A673 (cell line): ENCODE measurements at regions not wholly inside any gene's neighbourhood (a gene's known extent, or its start where the extent isn't known, plus 50 kb on each side); places are given as distances from the start of the nearest gene placed in this dataset.

Experiments used
- BruUV-seq: library from RNA; stranded (reverse); fragments of 400-500 nt; replicated peaks from 2 replicates; lab custom pipeline; 2021; lab: Mats Ljungman, UMichigan
- CTCF ChIA-PET: fragments of 300-600 bp; sonication (Branson Sonifier 250); formaldehyde crosslinking; loops from one replicate; lab custom pipeline; 2022; ENCODE audit warnings: antibody characterized with exemption; lab: Charles Lee
- POLR2A ChIA-PET: fragments of 300-600 bp; sonication (Branson Sonifier 250); formaldehyde crosslinking; loops from one replicate; lab custom pipeline; 2022; ENCODE audit warnings: antibody characterized with exemption; ENCODE audit not compliant: low non-redundant PET; lab: Charles Lee
- DNase-seq: peaks from one replicate; pipeline ENCODE4 v3.0.0-alpha.2; 2015; ENCODE audit warnings: low spot score
- H3K27ac ChIP-seq: fragments of 200-600 bp; sonication (generic); 2 replicates; pipeline ENCODE4 v1.5.1; 2016; ENCODE audit warnings: mixed run types, low read depth, mild to moderate bottlenecking, mixed read lengths, antibody characterized with exemption, low read length; ENCODE audit not compliant: poor library complexity, severe bottlenecking
- H3K27me3 ChIP-seq: fragments of 200-600 bp; sonication (generic); replicated peaks from 2 replicates; pipeline ENCODE4 v1.6.1; 2017; ENCODE audit warnings: mixed run types, low read depth, mild to moderate bottlenecking, mixed read lengths, antibody characterized with exemption, low read length; ENCODE audit not compliant: insufficient read depth, poor library complexity
- H3K36me3 ChIP-seq: fragments of 200-600 bp; sonication (generic); 2 replicates; pipeline ENCODE4 v1.6.1; 2016; ENCODE audit warnings: mixed run types, mild to moderate bottlenecking, mixed read lengths, antibody characterized with exemption, low read length; ENCODE audit not compliant: insufficient read depth, poor library complexity, severe bottlenecking
- H3K4me1 ChIP-seq: fragments of 200-600 bp; sonication (generic); 2 replicates; pipeline ENCODE4 v1.6.1; 2017; ENCODE audit warnings: mixed run types, mild to moderate bottlenecking, mixed read lengths, antibody characterized with exemption, low read length; ENCODE audit not compliant: insufficient read depth, poor library complexity, severe bottlenecking
- H3K4me3 ChIP-seq: fragments of 200-600 bp; sonication (generic); 2 replicates; pipeline ENCODE4 v1.5.1; 2016; ENCODE audit warnings: low read depth, mixed run types, mild to moderate bottlenecking, mixed read lengths, low read length; ENCODE audit not compliant: poor library complexity, severe bottlenecking
- H3K9me3 ChIP-seq: fragments of 200-600 bp; sonication (generic); 2 replicates; pipeline ENCODE4 v1.6.1; 2016; ENCODE audit warnings: mixed run types, low read depth, mild to moderate bottlenecking, mixed read lengths, antibody characterized with exemption, low read length; ENCODE audit not compliant: poor library complexity, severe bottlenecking
- EZH2 ChIP-seq: fragments of 200-600 bp; sonication (generic); IDR thresholded peaks from 2 replicates; pipeline ENCODE4 v1.6.1; 2017; ENCODE audit warnings: borderline replicate concordance, low read depth, mild to moderate bottlenecking, mixed read lengths, antibody characterized with exemption, low read length; ENCODE audit not compliant: poor library complexity, severe bottlenecking
- intact Hi-C: fragments of 100-400 bp; cut with micrococcal nuclease; formaldehyde crosslinking; loops from one replicate; pipeline ENCODE4 v1.10.0; 2022; ENCODE audit not compliant: unreplicated experiment
- TF ChIP-seq, protein P1 (sequence below): fragments of 300-800, 200-600 bp; sonication (generic); conservative IDR thresholded peaks from 2 replicates; pipeline ENCODE4 v1.5.1; 2017; ENCODE audit warnings: low read depth, mild to moderate bottlenecking, antibody characterized with exemption, low read length, moderate library complexity, mixed read lengths

DNA sequence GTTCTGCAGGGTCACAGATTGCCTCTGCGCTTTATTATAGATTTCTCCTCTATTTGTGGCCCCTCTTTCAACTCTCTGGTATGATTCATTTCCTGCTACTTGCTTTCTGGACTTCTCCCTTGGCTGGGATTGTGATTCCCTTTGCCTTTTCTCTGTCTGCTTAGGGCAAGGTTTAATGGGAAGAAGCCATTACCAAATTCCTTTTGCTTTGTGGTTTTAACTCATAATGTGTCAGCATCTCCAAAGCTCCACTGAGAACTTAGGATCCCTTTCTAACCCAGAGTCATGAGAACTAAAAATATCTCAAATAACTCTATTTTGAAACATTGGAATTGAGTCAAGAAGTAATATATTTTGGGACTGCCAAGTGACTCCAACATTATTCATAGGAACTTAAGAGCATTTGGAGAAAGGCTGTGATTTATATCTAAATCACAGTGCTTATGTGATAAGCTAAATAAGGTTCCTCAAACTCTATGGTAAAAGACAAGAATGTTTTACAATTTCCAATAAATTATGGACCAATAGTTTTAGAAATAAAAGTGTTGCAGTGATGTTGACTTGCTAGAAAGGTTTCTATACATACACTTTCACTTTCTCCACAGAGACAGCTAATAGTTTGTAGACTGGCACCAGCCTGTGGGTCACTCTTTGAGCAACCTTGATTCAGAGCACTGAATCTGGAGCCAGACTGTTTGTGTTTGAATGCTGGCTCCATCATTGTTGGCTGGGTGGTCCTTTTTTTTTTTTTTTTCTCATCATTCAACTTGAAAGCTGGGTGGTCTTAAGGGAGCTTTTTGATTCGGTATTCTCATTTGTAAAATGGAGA is 93.9 kb downstream of the DACT1 start:
- intact Hi-C loops: no loop called here
- Histone ChIP-seq H3K4me3 (no peak overlapping the region), H3K4me1 (no peaks in the 10 kb centered on the region), H3K27me3 (no peaks in the 10 kb centered on the region), H3K9me3 (no peaks in the 10 kb centered on the region), H3K36me3 (no peaks in the 10 kb centered on the region), H3K27ac (no peak overlapping the region)
- no peak for TF ChIP-seq EZH2
- TF ChIP-seq, protein P1, sequence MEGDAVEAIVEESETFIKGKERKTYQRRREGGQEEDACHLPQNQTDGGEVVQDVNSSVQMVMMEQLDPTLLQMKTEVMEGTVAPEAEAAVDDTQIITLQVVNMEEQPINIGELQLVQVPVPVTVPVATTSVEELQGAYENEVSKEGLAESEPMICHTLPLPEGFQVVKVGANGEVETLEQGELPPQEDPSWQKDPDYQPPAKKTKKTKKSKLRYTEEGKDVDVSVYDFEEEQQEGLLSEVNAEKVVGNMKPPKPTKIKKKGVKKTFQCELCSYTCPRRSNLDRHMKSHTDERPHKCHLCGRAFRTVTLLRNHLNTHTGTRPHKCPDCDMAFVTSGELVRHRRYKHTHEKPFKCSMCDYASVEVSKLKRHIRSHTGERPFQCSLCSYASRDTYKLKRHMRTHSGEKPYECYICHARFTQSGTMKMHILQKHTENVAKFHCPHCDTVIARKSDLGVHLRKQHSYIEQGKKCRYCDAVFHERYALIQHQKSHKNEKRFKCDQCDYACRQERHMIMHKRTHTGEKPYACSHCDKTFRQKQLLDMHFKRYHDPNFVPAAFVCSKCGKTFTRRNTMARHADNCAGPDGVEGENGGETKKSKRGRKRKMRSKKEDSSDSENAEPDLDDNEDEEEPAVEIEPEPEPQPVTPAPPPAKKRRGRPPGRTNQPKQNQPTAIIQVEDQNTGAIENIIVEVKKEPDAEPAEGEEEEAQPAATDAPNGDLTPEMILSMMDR: no peak
- POLR2A ChIA-PET: interaction anchor here (0.6 kb wide), 2 partner anchors 30 to 249 kb away, joined by 3 to 8 read pairs; no protein-coding TSS in a partner anchor
- CTCF ChIA-PET: no interaction called here
- BruUV-seq: no TSS peak
- peak; percentile 75 for DNase-seq

DNA sequence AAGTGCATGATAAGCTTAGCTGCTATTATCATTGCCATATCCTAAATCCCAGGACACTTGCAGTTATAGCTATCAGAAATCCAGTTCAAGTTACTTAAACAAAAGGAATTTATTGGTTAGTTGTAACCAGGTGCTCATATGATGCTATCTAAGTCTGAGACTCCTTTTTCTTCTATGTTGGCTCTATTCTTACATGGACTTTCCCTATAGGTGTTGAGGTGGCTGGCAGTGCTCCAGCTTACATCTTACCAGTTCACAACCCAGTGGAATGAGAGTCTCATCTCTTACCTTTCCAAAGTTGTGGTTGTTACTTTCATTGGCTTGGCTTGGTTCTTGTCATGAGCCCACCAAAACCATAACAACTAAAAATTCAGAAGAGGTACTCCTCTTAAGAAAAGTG is 94.6 kb downstream of the DACT1 start:
- BruUV-seq: no TSS peak
- no peaks in the 10 kb centered on the region for H3K36me3 ChIP-seq
- H3K27me3 ChIP-seq: no peaks in the 10 kb centered on the region
- TF ChIP-seq, protein P1: no peak
- H3K4me3 ChIP-seq: no peak overlapping the region
- intact Hi-C loops: no loop called here
- POLR2A ChIA-PET: interaction anchor here (0.6 kb wide), 2 partner anchors 31 to 248 kb away, joined by 3 to 8 read pairs; no protein-coding TSS in a partner anchor
- CTCF ChIA-PET: no interaction called here
- H3K9me3 ChIP-seq: no peaks in the 10 kb centered on the region
- DNase-seq: no peak
- H3K27ac ChIP-seq: no peak overlapping the region
- H3K4me1 ChIP-seq: no peaks in the 10 kb centered on the region

DNA sequence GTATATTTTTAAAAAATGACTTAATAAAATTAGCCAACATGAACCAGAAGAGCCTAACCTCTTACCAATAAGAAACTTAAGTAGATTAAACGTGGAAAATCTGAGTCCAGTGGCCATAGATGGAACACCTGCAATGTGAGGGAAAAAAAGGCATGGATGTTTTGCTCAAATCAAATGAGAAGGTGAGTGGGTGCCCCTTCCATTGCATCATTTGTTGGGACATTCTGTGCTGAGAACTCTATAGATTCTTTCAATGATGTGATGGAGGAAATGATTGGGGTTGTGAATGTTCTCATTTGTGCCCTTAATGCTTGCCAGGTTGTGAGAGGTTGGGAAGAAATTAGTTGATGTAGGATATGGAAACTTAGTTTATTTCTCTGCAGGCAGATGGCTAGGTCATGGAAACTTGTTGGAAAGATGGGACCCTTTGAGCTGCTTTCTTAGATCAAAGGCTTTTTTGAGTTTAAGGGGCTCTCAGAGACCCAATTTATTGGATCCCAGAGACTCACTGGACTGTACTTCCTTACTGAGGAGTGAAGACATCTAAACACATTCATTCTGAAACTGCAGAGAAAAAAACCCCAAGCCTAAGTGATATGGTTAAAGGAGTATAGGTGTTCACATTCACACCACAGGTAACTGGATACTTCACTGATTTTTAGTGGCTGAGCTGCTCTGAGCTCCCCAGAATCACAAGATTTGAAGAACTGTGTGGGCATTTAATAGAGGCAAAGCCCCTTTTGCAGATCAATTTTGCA is 95.9 kb downstream of the DACT1 start:
- no peak overlapping the region for H3K4me3 ChIP-seq
- no peaks in the 10 kb centered on the region for H3K4me1 ChIP-seq
- ChIA-PET CTCF (interaction anchor here (0.5 kb wide), 1 partner anchor 96 kb away, joined by 5 read pairs; no protein-coding TSS in a partner anchor), POLR2A (no interaction called here)
- TF ChIP-seq, protein P1: no peak
- TF ChIP-seq EZH2: no peak
- DNase-seq: no peak
- no TSS peak for BruUV-seq
- H3K27ac ChIP-seq: no peak overlapping the region
- no peaks in the 10 kb centered on the region for H3K36me3 ChIP-seq
- intact Hi-C loops: no loop called here
- no peaks in the 10 kb centered on the region for H3K27me3 ChIP-seq
- no peaks in the 10 kb centered on the region for H3K9me3 ChIP-seq
